ENCODE measurements at regions not wholly inside any gene's neighbourhood (a gene's known extent, or its start where the extent isn't known, plus 50 kb on each side); places are given as distances from the start of the nearest gene placed in this dataset.

DNA sequence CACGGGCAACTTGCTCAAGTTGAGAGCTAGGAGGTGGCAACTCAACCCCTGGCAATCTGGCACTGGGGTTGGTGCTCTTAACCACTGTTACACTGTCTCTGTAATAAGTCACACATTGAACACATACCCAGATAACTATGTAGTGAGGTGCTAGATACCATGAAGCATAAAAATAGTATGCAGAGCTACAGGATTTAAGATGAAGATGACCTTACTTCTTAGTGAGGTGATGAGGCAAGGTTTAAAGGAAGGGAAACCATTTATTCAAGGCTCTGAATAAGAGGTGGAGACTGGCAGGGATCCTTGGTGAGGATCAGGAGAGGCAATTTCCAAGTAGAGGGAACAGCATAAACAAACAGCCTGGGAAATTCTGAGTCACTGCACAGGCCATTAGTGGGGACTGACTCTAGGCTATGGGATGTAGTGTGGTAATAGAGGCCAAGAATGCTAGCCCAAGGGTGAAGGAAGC is 67.6 kb upstream of the NR3C1 start:
- no peaks in the 10 kb centered on the region for H3K23me2 ChIP-seq (ENCODE audit: low read depth, low read length)
- H3K36me3 ChIP-seq (ENCODE audit: control insufficient read depth in 2 of 4, insufficient read depth in 4 of 4, low read length in 3 of 4) = no peaks in the 10 kb centered on the region
- H3K4me1 ChIP-seq (replicated peaks in 1 of 4; ENCODE audit: control insufficient read depth in 3 of 4, insufficient read depth in 4 of 4, low read length in 3 of 4) = no peaks in the 10 kb centered on the region
- no peaks in the 10 kb centered on the region for H3K9me3 ChIP-seq (ENCODE audit: insufficient read depth in 2 of 2, low read depth in 1 of 2, low read length in 1 of 2)
- no peaks in the 10 kb centered on the region for H3K79me1 ChIP-seq (ENCODE audit: low read depth, low read length)
- no peak overlapping the region for H3K9ac ChIP-seq (replicated peaks in 1 of 4; ENCODE audit: extremely low read depth in 1 of 4, low read depth in 3 of 4, low read length in 3 of 4)
- H3K79me2 ChIP-seq (ENCODE audit: control insufficient read depth in 1 of 2, insufficient read depth in 2 of 2, low read length in 2 of 2) = no peaks in the 10 kb centered on the region
- FAIRE-seq (no peak), DNase-seq (ENCODE audit: low read depth in 1 of 2, low spot score in 2 of 2) (no peak)
- H4K8ac ChIP-seq (ENCODE audit: extremely low read depth, insufficient read depth, low read length) = no peak overlapping the region
- ChIA-PET CTCF (ENCODE audit: partially characterized antibody) (no interaction called here), POLR2A (ENCODE audit: partially characterized antibody) (no interaction called here)
- H3K14ac ChIP-seq (ENCODE audit: insufficient read length) = no peak overlapping the region
- TF ChIP-seq PHF8 (conservative IDR thresholded peaks at IDR 0.05; ENCODE audit: low read depth, low read length) (no peak), POLR2A (IDR thresholded peaks at IDR 0.05; ENCODE audit: control extremely low read depth in 1 of 2, low read depth in 2 of 2, low read length in 2 of 2) (no peak)
- TF ChIP-seq, protein P1, sequence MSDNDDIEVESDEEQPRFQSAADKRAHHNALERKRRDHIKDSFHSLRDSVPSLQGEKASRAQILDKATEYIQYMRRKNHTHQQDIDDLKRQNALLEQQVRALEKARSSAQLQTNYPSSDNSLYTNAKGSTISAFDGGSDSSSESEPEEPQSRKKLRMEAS (IDR thresholded peaks at IDR 0.05) = no peak
- H4K91ac ChIP-seq (replicated peaks; ENCODE audit: insufficient read length, low read length) = no peak overlapping the region
- H3K4me2 ChIP-seq (ENCODE audit: insufficient read depth in 1 of 2, low read depth in 2 of 2, low read length in 2 of 2) = no peak overlapping the region
- no peak overlapping the region for H2BK15ac ChIP-seq (ENCODE audit: low read length)
- no peak overlapping the region for H3K4ac ChIP-seq (replicated peaks; ENCODE audit: insufficient read length, low read depth, low read length)
- H2BK5ac ChIP-seq (ENCODE audit: low read depth, low read length) = no peak overlapping the region
- no peak overlapping the region for H3K18ac ChIP-seq (ENCODE audit: extremely low read depth, low read length)
- no peak overlapping the region for H2BK12ac ChIP-seq (ENCODE audit: low read depth, low read length)
- no peak overlapping the region for H2AFZ ChIP-seq (ENCODE audit: low read length)
- H3K4me3 ChIP-seq (ENCODE audit: extremely low read depth in 1 of 4, insufficient read depth in 2 of 4, low read depth in 3 of 4, low read length in 4 of 4) = no peak overlapping the region
- no peak overlapping the region for H2BK120ac ChIP-seq (replicated peaks; ENCODE audit: low read depth, low read length)
- H2BK20ac ChIP-seq (ENCODE audit: low read length) = no peak overlapping the region
- 94% methylated on average over 1 of the region's 1 CpG; no CpG with 5 or more reads in 1 of the 2 experiments for WGBS, 2 experiments (ENCODE audit: extremely low coverage in 1 of 2, insufficient coverage in 1 of 2, insufficient read length in 1 of 2, insufficient replicate concordance in 2 of 2, low coverage in 1 of 2, low lambda C conversion rate in 2 of 2, missing lambda C conversion rate in 1 of 2)
- no peaks in the 10 kb centered on the region for H3K27me3 ChIP-seq (replicated peaks in 1 of 4; ENCODE audit: control insufficient read depth in 3 of 4, extremely low read depth in 1 of 4, insufficient read depth in 3 of 4, low read length in 3 of 4)
- no peak overlapping the region for H2AK5ac ChIP-seq (ENCODE audit: low read depth, low read length)
- no peak overlapping the region for H3K56ac ChIP-seq (replicated peaks; ENCODE audit: insufficient read length, low read depth, low read length)
- no peak overlapping the region for H3K27ac ChIP-seq (ENCODE audit: low read depth, low read length)
- no peak overlapping the region for H3K23ac ChIP-seq (ENCODE audit: insufficient read length)
- no peaks in the 10 kb centered on the region for H4K20me1 ChIP-seq (replicated peaks in 1 of 2; ENCODE audit: control insufficient read depth in 1 of 2, insufficient read depth in 2 of 2, low read length in 2 of 2)
- H4K5ac ChIP-seq (ENCODE audit: insufficient read length, low read depth, low read length) = no peak overlapping the region
